OCI-LY3 (cell line): ENCODE measurements at regions not wholly inside any gene's neighbourhood (a gene's known extent, or its start where the extent isn't known, plus 50 kb on each side); places are given as distances from the start of the nearest gene placed in this dataset.
"Not testable (repeated sequence)": the region's sequence is repeated elsewhere in the genome, so short reads cannot be mapped to it uniquely, and the experiment has no call there.

Experiments used
- H2AFZ ChIP-seq: fragments of 200-600, 300-600 bp; shearing (Covaris generic); 2 replicates; pipeline ENCODE4 v1.6.0; 2014; ENCODE audit warnings: antibody characterized with exemption, low read depth, low read length
- H3K27ac ChIP-seq: fragments of 200-600, 300-600 bp; sonication (generic); 2 replicates; pipeline ENCODE4 v1.5.1; 2014; ENCODE audit warnings: mild to moderate bottlenecking, low read length, moderate library complexity, mixed read lengths
- H3K27me3 ChIP-seq: fragments of 200-600, 300-600 bp; sonication (generic); 2 replicates; pipeline ENCODE4 v1.6.1; 2014; ENCODE audit warnings: low read depth, low read length, mixed read lengths
- H3K36me3 ChIP-seq: fragments of 200-600, 300-600 bp; sonication (generic); replicated peaks from 2 replicates; pipeline ENCODE3; 2014; ENCODE audit warnings: low read depth, low read length, mixed read lengths
- H3K4me1 ChIP-seq: fragments of 300-600, 200-600 bp; sonication (generic); 2 replicates; pipeline ENCODE4 v1.6.1; 2014; ENCODE audit warnings: low read length, mixed read lengths
- H3K4me2 ChIP-seq: fragments of 200-600, 300-600 bp; sonication (generic); 2 replicates; pipeline ENCODE4 v1.6.1; 2014; ENCODE audit warnings: low read length, mixed read lengths
- H3K4me3 ChIP-seq: fragments of 300-600, 200-600 bp; sonication (generic); 2 replicates; pipeline ENCODE4 v1.5.1; 2014; ENCODE audit warnings: antibody characterized with exemption, mild to moderate bottlenecking, low read length, moderate library complexity
- H3K79me2 ChIP-seq: fragments of 300-600, 200-600 bp; shearing (Covaris generic); 2 replicates; pipeline ENCODE4 v1.6.1; 2014; ENCODE audit warnings: mild to moderate bottlenecking, low read length, mixed read lengths
- H3K9ac ChIP-seq: fragments of 300-600, 200-600 bp; shearing (Covaris generic); 2 replicates; pipeline ENCODE4 v1.6.0; 2014; ENCODE audit warnings: mild to moderate bottlenecking, low read length, moderate library complexity
- H3K9me3 ChIP-seq: fragments of 200-600, 300-600 bp; shearing (Covaris generic); 2 replicates; pipeline ENCODE4 v1.6.1; 2014; ENCODE audit warnings: low read length, mixed read lengths; ENCODE audit not compliant: insufficient read depth
- H4K20me1 ChIP-seq: fragments of 200-600, 300-600 bp; sonication (generic); 2 replicates; pipeline ENCODE4 v1.6.1; 2016; ENCODE audit warnings: low read length, mixed read lengths; ENCODE audit not compliant: insufficient read depth
- CTCF ChIP-seq: fragments of 200-600, 300-600 bp; sonication (generic); IDR thresholded peaks from 2 replicates; pipeline ENCODE4 v1.5.1; 2014; ENCODE audit warnings: antibody characterized with exemption, low read length, low read depth
- EZH2phosphoT487 ChIP-seq: fragments of 200-600 bp; shearing (Covaris generic); IDR thresholded peaks from 2 replicates; pipeline ENCODE4 v1.6.1; 2018; ENCODE audit warnings: antibody characterized with exemption, mixed run types, low read depth

DNA sequence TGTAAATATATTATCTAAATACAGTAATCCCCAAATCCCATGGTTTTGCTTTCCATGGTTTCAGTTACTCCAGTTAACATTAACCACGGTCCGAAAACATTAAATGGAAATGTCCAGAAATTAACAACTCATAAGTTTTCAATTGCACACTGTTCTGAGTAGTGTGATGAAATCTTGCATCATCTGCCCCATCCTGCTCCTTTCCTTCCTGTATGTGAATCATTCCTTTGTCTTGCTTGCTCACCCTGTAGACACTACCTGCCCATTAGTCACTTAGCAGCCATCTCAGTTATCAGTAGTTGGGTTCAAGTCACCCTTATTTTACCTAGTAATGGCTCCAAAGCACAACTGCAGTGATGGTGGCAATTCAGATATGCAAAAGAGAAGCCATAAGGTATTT lies 1568.5 kb upstream of the WWC1 start:
- H2AFZ ChIP-seq, result no peak overlapping the region
- no peak overlapping the region for H3K4me2 ChIP-seq
- H3K27me3 ChIP-seq, result no peaks in the 10 kb centered on the region

DNA sequence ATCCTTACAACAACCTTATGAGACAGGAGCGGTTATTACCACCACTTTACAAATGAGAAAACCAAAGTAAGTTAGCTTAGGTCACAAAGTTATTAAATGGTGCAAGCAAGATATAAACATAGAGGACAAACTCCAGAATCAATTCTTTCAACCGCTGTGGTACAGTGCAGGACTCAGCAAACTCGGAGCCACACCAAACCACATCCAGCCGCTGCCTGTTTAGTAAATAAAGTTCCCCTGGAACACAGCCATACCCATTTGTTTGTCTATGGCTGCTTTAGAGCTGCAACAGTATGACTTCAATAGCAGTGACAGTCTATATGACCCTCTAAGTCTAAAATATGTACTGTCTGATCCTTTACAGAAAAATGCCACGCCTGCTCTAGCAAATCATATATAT lies 1567.2 kb upstream of the WWC1 start:
- TF ChIP-seq EZH2phosphoT487 (no peak), CTCF (no peak)
- no peak overlapping the region for H2AFZ ChIP-seq
- no peaks in the 10 kb centered on the region for H3K27me3 ChIP-seq
- no peaks in the 10 kb centered on the region for H4K20me1 ChIP-seq
- no peaks in the 10 kb centered on the region for H3K4me1 ChIP-seq
- H3K4me2 ChIP-seq, result no peak overlapping the region
- H3K9ac ChIP-seq, result no peak overlapping the region
- no peaks in the 10 kb centered on the region for H3K79me2 ChIP-seq
- H3K4me3 ChIP-seq, result no peak overlapping the region
- H3K9me3 ChIP-seq, result no peaks in the 10 kb centered on the region
- no peaks in the 10 kb centered on the region for H3K36me3 ChIP-seq
- no peak overlapping the region for H3K27ac ChIP-seq

More for the DNA sequence above, 1568.5 kb upstream of the WWC1 start:
- no peak overlapping the region for H3K27ac ChIP-seq
- TF ChIP-seq CTCF (no peak), EZH2phosphoT487 (no peak)
- no peaks in the 10 kb centered on the region for H4K20me1 ChIP-seq
- H3K36me3 ChIP-seq, result no peaks in the 10 kb centered on the region
- H3K4me1 ChIP-seq, result no peaks in the 10 kb centered on the region
- no peak overlapping the region for H3K4me3 ChIP-seq
- H3K79me2 ChIP-seq, result no peaks in the 10 kb centered on the region
- no peak overlapping the region for H3K9ac ChIP-seq
- no peaks in the 10 kb centered on the region for H3K9me3 ChIP-seq

- no peak overlapping the region for H3K4me3 ChIP-seq
- H3K27me3 ChIP-seq, result no peaks in the 10 kb centered on the region
- H2AFZ ChIP-seq, result no peak overlapping the region
- no peak overlapping the region for H3K4me2 ChIP-seq
- no peaks in the 10 kb centered on the region for H4K20me1 ChIP-seq
- H3K9me3 ChIP-seq, result no peaks in the 10 kb centered on the region
- H3K36me3 ChIP-seq, result no peaks in the 10 kb centered on the region
- no peaks in the 10 kb centered on the region for H3K4me1 ChIP-seq
- H3K27ac ChIP-seq, result no peak overlapping the region
- no peak overlapping the region for H3K9ac ChIP-seq
- TF ChIP-seq EZH2phosphoT487, result no peak
- no peak for TF ChIP-seq CTCF
- H3K79me2 ChIP-seq, result no peaks in the 10 kb centered on the region
Observed at GRCh38 chr5:166725593-166725992, 1565.9 kb upstream of the WWC1 start.

- no peak overlapping the region for H3K27ac ChIP-seq
Observed at GRCh38 chr5:166726406-166726805, 1565.0 kb upstream of the WWC1 start.

DNA sequence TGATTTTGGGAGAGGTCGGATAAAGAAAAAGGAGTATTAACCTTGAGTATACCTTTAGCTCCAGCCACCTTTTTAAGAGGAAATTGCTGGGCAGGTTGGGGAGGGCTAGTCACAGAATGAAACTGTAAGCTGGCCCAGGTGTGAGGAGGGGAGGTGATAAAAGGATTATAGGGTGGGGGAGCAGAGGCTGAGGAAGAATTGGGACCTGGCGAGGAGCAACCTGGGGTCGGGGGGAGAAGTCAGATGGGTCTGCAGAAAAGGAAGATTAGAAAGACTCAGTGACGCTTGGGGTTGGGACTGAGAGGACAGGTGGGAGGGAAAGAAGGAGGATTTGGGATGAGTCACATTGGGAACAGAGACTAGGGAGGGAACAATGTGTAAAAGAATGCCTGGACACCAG lies 1548.5 kb upstream of the WWC1 start:
- not testable (repeated sequence) for H3K9ac ChIP-seq, H2AFZ ChIP-seq, H3K79me2 ChIP-seq, H3K4me3 ChIP-seq, H3K36me3 ChIP-seq, H3K27ac ChIP-seq, H3K9me3 ChIP-seq, H3K4me1 ChIP-seq, H3K4me2 ChIP-seq, H3K27me3 ChIP-seq, H4K20me1 ChIP-seq

More at GRCh38 chr5:166726406-166726805, 1565.0 kb upstream of the WWC1 start:
- Histone ChIP-seq H3K4me2 (no peak overlapping the region), H3K36me3 (no peaks in the 10 kb centered on the region), H3K9me3 (no peaks in the 10 kb centered on the region), H3K9ac (no peak overlapping the region), H3K4me1 (no peaks in the 10 kb centered on the region), H3K4me3 (no peak overlapping the region), H3K79me2 (no peaks in the 10 kb centered on the region), H4K20me1 (no peaks in the 10 kb centered on the region), H2AFZ (no peak overlapping the region), H3K27me3 (no peaks in the 10 kb centered on the region)
- TF ChIP-seq EZH2phosphoT487, result no peak
- no peak for TF ChIP-seq CTCF
